AG09309 (cell line): ENCODE measurements at regions not wholly inside any gene's neighbourhood (a gene's known extent, or its start where the extent isn't known, plus 50 kb on each side); places are given as distances from the start of the nearest gene placed in this dataset.
"Not testable (repeated sequence)": the region's sequence is repeated elsewhere in the genome, so short reads cannot be mapped to it uniquely, and the experiment has no call there.

Experiments used
- DNase-seq: peaks from one replicate; pipeline ENCODE4 v3.0.0-alpha.2; 2010; ENCODE audit warnings: low read depth
- H3K4me3 ChIP-seq: 2 replicates; pipeline ENCODE4 v1.5.1; 2011; ENCODE audit warnings: mild to moderate bottlenecking, low read depth, low read length, moderate library complexity; ENCODE audit not compliant: control insufficient read depth
- CTCF ChIP-seq: IDR thresholded peaks from 2 replicates; pipeline ENCODE4 v1.5.1; 2011; ENCODE audit warnings: mild to moderate bottlenecking, low read depth, low read length, inconsistent platforms; ENCODE audit not compliant: insufficient read depth, control insufficient read depth; ENCODE audit errors: missing control alignments

DNA sequence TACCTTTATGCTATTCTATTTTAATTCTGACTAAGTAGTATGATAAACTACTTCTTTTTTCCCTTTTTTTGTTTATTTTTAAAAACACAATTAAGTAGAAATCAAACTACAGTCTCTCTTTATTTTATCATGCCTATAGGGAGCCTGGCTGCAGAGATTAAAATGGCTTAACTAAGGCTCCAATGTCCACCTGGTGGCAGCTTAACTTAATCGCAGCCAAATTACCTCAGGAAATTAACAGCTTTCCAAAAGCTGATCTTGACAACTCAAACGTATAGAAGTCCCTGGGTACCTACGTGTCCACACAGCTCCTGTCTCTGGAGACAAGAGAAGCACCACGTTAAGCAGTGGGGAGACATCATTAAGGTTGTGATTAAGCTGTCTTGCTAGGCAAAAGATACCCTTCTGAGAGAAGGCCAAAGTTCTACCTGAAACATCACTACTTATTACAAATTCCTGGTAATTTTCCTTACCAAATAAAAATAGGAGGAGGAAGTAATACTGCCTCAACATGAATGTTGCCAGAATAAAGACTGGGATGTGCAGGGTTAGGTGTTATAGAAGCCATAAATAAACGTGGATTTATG lies 63.2 kb upstream of the SNX19 start:
- H3K4me3 ChIP-seq, result no peak overlapping the region
- TF ChIP-seq CTCF, result peak; percentile 60
- peak; percentile 17 for DNase-seq

DNA sequence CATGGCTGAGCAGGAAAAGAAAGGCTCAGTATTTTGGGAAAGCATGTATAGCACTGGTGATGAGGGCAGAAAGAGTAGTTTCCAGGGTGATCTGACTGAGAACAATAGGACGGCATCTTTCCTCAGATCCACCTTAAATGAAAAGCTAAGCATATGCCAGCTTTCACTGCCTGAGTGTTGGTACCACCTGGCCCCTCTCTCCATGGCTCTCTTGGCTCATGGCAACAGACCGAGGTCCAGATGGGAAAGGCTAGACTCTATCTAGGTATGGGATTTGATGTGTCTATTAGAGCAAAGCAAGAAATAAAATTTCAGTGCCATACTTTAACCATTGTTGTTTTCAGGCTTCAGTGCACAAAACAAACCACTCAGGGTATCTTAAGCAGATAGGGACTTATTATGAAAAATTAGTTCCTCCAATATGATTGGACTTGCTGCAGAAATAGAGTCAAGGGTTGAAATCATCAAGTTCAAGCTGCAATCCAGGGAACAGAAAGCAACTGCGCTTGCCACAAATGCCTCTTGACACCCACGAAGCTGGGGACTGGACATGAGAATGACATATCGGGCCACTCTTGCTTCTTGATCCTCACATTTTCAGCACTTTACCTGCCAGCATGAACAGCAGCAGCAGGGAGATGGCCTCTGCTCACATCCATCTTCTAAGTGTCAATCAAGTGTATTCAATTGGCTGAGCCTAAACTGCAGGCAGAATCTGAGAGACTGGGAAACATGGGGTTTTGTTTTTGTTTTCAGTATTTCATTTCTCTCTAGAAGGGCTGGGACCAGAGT lies 64.0 kb upstream of the SNX19 start:
- no peak overlapping the region for H3K4me3 ChIP-seq
- no peak for TF ChIP-seq CTCF
- DNase-seq, result no peak

DNA sequence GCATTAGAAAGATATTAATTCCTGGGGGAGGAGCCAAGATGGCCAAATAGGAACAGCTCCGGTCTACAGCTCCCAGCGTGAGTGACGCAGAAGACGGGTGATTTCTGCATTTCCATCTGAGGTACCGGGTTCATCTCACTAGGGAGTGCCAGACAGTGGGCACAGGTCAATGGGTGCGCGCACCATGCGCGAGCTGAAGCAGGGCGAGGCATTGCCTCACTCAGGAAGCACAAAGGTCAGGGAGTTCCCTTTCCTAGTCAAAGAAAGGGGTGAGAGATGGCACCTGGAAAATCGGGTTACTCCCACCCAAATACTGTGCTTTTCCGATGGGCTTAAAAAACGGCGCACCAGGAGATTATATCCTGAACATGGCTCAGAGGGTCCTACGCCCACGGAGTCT lies 68.0 kb upstream of the SNX19 start:
- not testable (repeated sequence) for DNase-seq, H3K4me3 ChIP-seq

- H3K4me3 ChIP-seq, result no peak overlapping the region
- TF ChIP-seq CTCF, result no peak
- DNase-seq, result no peak
Measured at GRCh38 chr11:130992788-130993187, 76.5 kb upstream of the SNX19 start.

GRCh38 chr11:130994043-130994442 lies 77.8 kb upstream of the SNX19 start:
- no peak overlapping the region for H3K4me3 ChIP-seq
- no peak for TF ChIP-seq CTCF
- no peak for DNase-seq

- no peak for DNase-seq
- H3K4me3 ChIP-seq, result no peak overlapping the region
- TF ChIP-seq CTCF, result no peak
Measured at GRCh38 chr11:130995266-130995665, 79.0 kb upstream of the SNX19 start.

DNA sequence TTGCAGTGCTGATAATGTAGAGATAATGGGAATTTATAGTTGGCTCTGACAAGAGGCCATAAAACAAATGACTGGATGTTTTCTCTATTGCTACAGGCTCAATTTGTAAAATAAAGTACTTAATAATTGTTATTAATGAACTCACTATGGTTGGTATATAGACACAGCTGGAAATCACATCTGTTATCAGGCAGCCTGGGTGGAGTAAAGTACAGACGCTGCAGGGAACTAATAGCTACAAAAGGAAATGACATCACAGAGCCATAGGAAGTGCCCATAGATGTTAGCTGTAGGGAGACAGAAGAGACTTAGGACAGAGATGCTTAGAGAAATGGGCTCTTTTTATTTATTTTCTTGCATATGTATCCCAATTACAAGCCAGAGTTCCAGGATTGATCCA lies 81.0 kb upstream of the SNX19 start:
- no peak for DNase-seq
- no peak overlapping the region for H3K4me3 ChIP-seq
- no peak for TF ChIP-seq CTCF
